ENCODE measurements at regions not wholly inside any gene's neighbourhood (a gene's known extent, or its start where the extent isn't known, plus 50 kb on each side); places are given as distances from the start of the nearest gene placed in this dataset.
"Not testable (repeated sequence)": the region's sequence is repeated elsewhere in the genome, so short reads cannot be mapped to it uniquely, and the experiment has no call there.

DNA sequence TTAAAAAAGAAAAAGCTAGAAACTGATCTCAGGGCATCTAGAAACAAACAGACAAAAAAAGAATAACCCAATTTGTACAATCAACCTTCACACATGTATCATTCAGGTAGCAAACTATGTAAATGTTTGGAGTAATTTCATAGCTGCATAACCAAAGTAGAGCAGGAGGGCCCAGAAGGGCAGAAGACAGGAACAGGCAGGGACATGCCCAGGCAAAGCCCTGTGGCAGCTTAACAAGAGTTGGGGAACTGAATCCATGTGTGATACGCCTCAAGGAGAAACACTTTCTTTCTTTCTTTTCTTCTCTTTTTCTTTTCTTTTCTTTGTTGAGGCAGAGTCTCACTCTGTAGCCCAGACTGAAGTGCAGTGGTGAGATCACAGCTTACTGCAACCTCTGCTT, 390.4 kb upstream of the ANKRD20A1 start:
- H2AFZ ChIP-seq (ENCODE audit: low read depth, low read length); POLR2A ChIA-PET; FAIRE-seq; BruUV-seq (replicated peaks); in situ Hi-C loops (cut with MboI); H3K36me3 ChIP-seq (ENCODE audit: control insufficient read depth, insufficient read depth, low read length); intact Hi-C loops (cut with micrococcal nuclease); H3K9me3 ChIP-seq (replicated peaks; ENCODE audit: control insufficient read depth, insufficient read depth, low read depth, low read length); H3K27ac ChIP-seq (ENCODE audit: extremely low read depth, low read depth, low read length); H3K9me1 ChIP-seq (ENCODE audit: control insufficient read depth, insufficient read depth, low read length); H3K4me3 ChIP-seq; H4K20me1 ChIP-seq (replicated peaks; ENCODE audit: control insufficient read depth, insufficient read depth, low read length); H3K4me1 ChIP-seq (replicated peaks in 1 of 2; ENCODE audit: control insufficient read depth in 2 of 2, insufficient read depth in 2 of 2, low read length in 2 of 2); ATAC-seq; H3K9ac ChIP-seq (ENCODE audit: insufficient read depth in 1 of 2, low read depth in 2 of 2, low read length in 2 of 2); H3K27me3 ChIP-seq (ENCODE audit: control insufficient read depth in 2 of 2, insufficient read depth in 2 of 2, low read length in 2 of 2); DNase-seq (ENCODE audit: extremely low read depth in 1 of 4, low spot score in 3 of 4); H3K4me2 ChIP-seq (ENCODE audit: insufficient read depth, low read length); CTCF ChIA-PET (ENCODE audit: low intra/inter-chr PET ratio); H3K79me2 ChIP-seq (ENCODE audit: control insufficient read depth, insufficient read depth, low read length): not testable (repeated sequence)
- WGBS (ENCODE audit: insufficient coverage, low coverage, missing lambda C conversion rate): no CpG with 5 or more reads among the region's 1 CpG

DNA sequence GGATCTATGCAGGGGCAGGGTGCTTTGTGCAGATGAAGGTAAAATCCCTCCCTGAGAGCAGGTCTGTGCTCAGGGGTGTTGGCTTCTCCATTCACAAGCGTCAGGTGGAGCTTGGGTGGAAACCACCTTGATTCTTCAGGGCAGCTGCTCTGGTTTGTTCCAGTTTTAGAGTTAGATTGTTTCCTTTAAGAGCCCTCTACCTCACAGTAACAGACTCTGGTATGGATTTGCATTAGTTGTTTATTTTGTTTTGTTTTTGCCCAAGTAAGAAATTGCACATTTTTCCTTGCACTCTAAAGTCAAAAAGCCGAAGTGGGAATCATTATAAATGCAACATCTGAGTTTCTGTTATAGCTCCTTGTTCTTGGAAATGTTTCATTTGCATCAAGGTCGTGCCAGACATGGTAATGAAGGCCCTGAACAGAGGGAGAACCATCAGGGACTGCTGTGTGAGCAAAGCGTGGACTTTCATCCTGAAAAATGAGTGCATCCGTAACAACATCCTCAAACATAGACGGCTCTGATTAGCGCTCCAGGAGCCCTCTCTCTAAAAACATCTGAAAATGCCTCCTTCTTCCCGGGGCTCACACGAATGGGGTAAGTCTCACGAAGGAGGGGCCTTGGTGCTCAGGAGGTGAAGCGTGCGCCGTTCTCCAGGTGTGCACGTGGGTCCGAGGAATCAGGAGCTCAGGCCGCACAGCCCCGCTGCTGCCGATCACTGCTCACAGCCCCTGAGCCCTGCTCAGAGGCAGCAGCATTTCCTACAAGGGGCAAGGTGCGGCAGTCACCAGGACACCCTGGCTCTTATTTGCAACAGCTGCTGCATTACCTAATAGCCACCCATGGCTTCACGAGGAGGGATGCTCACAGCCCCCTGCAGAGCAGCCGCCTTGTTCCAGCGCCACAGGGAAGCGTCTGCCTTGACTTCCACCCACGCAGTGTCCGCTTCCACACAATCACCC, 396.7 kb upstream of the ANKRD20A1 start:
- ATAC-seq; BruUV-seq (replicated peaks); H3K4me2 ChIP-seq (ENCODE audit: insufficient read depth, low read length); H3K9me1 ChIP-seq (ENCODE audit: control insufficient read depth, insufficient read depth, low read length); H3K27ac ChIP-seq (ENCODE audit: extremely low read depth, low read depth, low read length); DNase-seq (ENCODE audit: extremely low read depth in 1 of 4, low spot score in 3 of 4); H3K9me3 ChIP-seq (replicated peaks; ENCODE audit: control insufficient read depth, insufficient read depth, low read depth, low read length); H3K36me3 ChIP-seq (ENCODE audit: control insufficient read depth, insufficient read depth, low read length); intact Hi-C loops (cut with micrococcal nuclease); H3K9ac ChIP-seq (ENCODE audit: insufficient read depth in 1 of 2, low read depth in 2 of 2, low read length in 2 of 2); FAIRE-seq; POLR2A ChIA-PET; H3K4me3 ChIP-seq; H3K27me3 ChIP-seq (ENCODE audit: control insufficient read depth in 2 of 2, insufficient read depth in 2 of 2, low read length in 2 of 2); H4K20me1 ChIP-seq (replicated peaks; ENCODE audit: control insufficient read depth, insufficient read depth, low read length); H3K79me2 ChIP-seq (ENCODE audit: control insufficient read depth, insufficient read depth, low read length); H3K4me1 ChIP-seq (replicated peaks in 1 of 2; ENCODE audit: control insufficient read depth in 2 of 2, insufficient read depth in 2 of 2, low read length in 2 of 2); CTCF ChIA-PET (ENCODE audit: low intra/inter-chr PET ratio); in situ Hi-C loops (cut with MboI); H2AFZ ChIP-seq (ENCODE audit: low read depth, low read length): not testable (repeated sequence)
- WGBS (ENCODE audit: insufficient coverage, low coverage, missing lambda C conversion rate): no CpG with 5 or more reads among the region's 25 CpGs

DNA sequence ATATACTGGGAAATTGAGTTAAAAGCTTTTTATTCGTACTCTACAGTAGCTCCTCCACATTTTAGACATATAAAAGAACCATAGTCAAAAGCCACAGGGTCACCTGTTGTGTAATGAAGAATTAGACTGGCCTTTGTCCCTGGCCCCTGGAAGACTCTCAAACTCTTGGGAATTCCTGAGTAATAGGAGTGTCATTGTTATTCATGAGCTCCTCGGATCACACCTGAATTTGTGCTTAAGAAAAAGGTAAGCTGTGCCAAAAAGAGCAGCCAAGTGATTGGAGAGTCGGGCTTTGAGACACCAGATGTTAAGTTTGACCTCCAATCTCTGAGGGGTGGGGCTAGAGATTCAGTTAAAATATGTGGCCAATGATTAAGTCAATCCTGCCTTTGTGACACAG, 405.8 kb upstream of the ANKRD20A1 start:
- H3K4me3 ChIP-seq; H3K36me3 ChIP-seq (ENCODE audit: control insufficient read depth, insufficient read depth, low read length); H3K27ac ChIP-seq (ENCODE audit: extremely low read depth, low read depth, low read length); in situ Hi-C loops (cut with MboI); FAIRE-seq; intact Hi-C loops (cut with micrococcal nuclease); CTCF ChIA-PET (ENCODE audit: low intra/inter-chr PET ratio); ATAC-seq; H3K79me2 ChIP-seq (ENCODE audit: control insufficient read depth, insufficient read depth, low read length); H3K9ac ChIP-seq (ENCODE audit: insufficient read depth in 1 of 2, low read depth in 2 of 2, low read length in 2 of 2); DNase-seq (ENCODE audit: extremely low read depth in 1 of 4, low spot score in 3 of 4); H3K9me1 ChIP-seq (ENCODE audit: control insufficient read depth, insufficient read depth, low read length); H3K9me3 ChIP-seq (replicated peaks; ENCODE audit: control insufficient read depth, insufficient read depth, low read depth, low read length); H2AFZ ChIP-seq (ENCODE audit: low read depth, low read length); POLR2A ChIA-PET; BruUV-seq (replicated peaks); H3K4me1 ChIP-seq (replicated peaks in 1 of 2; ENCODE audit: control insufficient read depth in 2 of 2, insufficient read depth in 2 of 2, low read length in 2 of 2); H3K27me3 ChIP-seq (ENCODE audit: control insufficient read depth in 2 of 2, insufficient read depth in 2 of 2, low read length in 2 of 2); H3K4me2 ChIP-seq (ENCODE audit: insufficient read depth, low read length); H4K20me1 ChIP-seq (replicated peaks; ENCODE audit: control insufficient read depth, insufficient read depth, low read length): not testable (repeated sequence)
- no CpG with 5 or more reads among the region's 3 CpGs for WGBS (ENCODE audit: insufficient coverage, low coverage, missing lambda C conversion rate)

DNA sequence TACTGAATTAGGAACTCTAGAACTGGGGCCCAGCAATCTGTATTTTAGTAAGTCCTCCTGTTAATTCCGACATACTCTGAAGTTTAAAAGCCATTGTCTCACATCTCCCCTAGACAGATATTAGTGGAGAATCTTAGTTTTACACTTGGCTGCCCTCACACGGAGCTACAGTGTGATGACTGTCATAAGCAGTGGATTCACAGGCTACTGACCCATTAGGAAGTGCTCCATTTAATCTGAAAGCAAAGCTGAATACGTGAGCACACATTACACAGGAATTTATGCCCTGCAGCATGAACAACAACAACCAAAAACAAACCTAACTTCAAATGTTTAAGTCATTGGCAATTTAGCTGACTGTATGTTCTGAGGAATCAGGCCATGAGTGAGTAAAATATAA, 416.4 kb upstream of the ANKRD20A1 start:
- H3K27me3 ChIP-seq (ENCODE audit: control insufficient read depth in 2 of 2, insufficient read depth in 2 of 2, low read length in 2 of 2); H3K9ac ChIP-seq (ENCODE audit: insufficient read depth in 1 of 2, low read depth in 2 of 2, low read length in 2 of 2); H3K4me1 ChIP-seq (replicated peaks in 1 of 2; ENCODE audit: control insufficient read depth in 2 of 2, insufficient read depth in 2 of 2, low read length in 2 of 2); in situ Hi-C loops (cut with MboI); H3K27ac ChIP-seq (ENCODE audit: extremely low read depth, low read depth, low read length); H2AFZ ChIP-seq (ENCODE audit: low read depth, low read length); intact Hi-C loops (cut with micrococcal nuclease); H3K4me2 ChIP-seq (ENCODE audit: insufficient read depth, low read length); DNase-seq (ENCODE audit: extremely low read depth in 1 of 4, low spot score in 3 of 4); CTCF ChIA-PET (ENCODE audit: low intra/inter-chr PET ratio); FAIRE-seq; BruUV-seq (replicated peaks); H3K9me3 ChIP-seq (replicated peaks; ENCODE audit: control insufficient read depth, insufficient read depth, low read depth, low read length); ATAC-seq; H3K4me3 ChIP-seq; H4K20me1 ChIP-seq (replicated peaks; ENCODE audit: control insufficient read depth, insufficient read depth, low read length); H3K79me2 ChIP-seq (ENCODE audit: control insufficient read depth, insufficient read depth, low read length); POLR2A ChIA-PET; H3K9me1 ChIP-seq (ENCODE audit: control insufficient read depth, insufficient read depth, low read length); H3K36me3 ChIP-seq (ENCODE audit: control insufficient read depth, insufficient read depth, low read length): not testable (repeated sequence)
- no CpG with 5 or more reads among the region's 3 CpGs for WGBS (ENCODE audit: insufficient coverage, low coverage, missing lambda C conversion rate)
